GM12878 (cell line): ENCODE measurements at regions not wholly inside any gene's neighbourhood (a gene's known extent, or its start where the extent isn't known, plus 50 kb on each side); places are given as distances from the start of the nearest gene placed in this dataset.

Source experiments
- ATAC-seq: fragments of 200-7000 bp; cut with Tn5 transposase; 3 replicates; pipeline ENCODE4 v1.9.1; 2020; ENCODE audit warnings: mild to moderate bottlenecking, moderate library complexity
- BruUV-seq: library from RNA; stranded (reverse); fragments of 400-500 nt; replicated peaks from 2 replicates; lab custom pipeline; 2021; lab: Mats Ljungman, UMichigan
- CTCF ChIA-PET: fragments of 300-600 bp; sonication (Branson Sonifier 250); formaldehyde crosslinking; extraction: SDS; loops from one replicate; lab custom pipeline; 2021; ENCODE audit warnings: inconsistent platforms; lab: Yijun Ruan, JAX
- POLR2A ChIA-PET: fragments of 350-600 bp; formaldehyde crosslinking; extraction: SDS; loops from one replicate; lab custom pipeline; 2021; ENCODE audit warnings: inconsistent platforms; lab: Charles Lee
- RAD21 ChIA-PET: fragments of 300-600 bp; sonication (Branson Sonifier 250); formaldehyde crosslinking; loops from one replicate; lab custom pipeline; 2023; ENCODE audit warnings: antibody characterized with exemption; ENCODE audit not compliant: unreplicated experiment; lab: Charles Lee
- SMC1A ChIA-PET: fragments of 300-600 bp; sonication (Branson Sonifier 250); formaldehyde crosslinking; loops from one replicate; lab custom pipeline; 2023; ENCODE audit not compliant: unreplicated experiment, uncharacterized antibody; lab: Charles Lee
- DNase-seq: peaks from one replicate; pipeline ENCODE4 v3.0.0-alpha.2; 2011; ENCODE audit warnings: low read depth, low spot score
- FAIRE-seq: peaks from 3 replicates; lab custom pipeline; 2011; peaks lifted over from hg19 to GRCh38; lab: Jason Lieb, UNC
- H2AFZ ChIP-seq: 2 replicates; pipeline ENCODE4 v1.6.0; 2011; ENCODE audit warnings: low read depth, low read length, control low read depth; ENCODE audit not compliant: control insufficient read depth
- H3K27ac ChIP-seq: 2 replicates; pipeline ENCODE4 v1.5.1; 2011; ENCODE audit warnings: control low read depth; ENCODE audit not compliant: control insufficient read depth, insufficient read depth
- H3K27me3 ChIP-seq, 2 experiments: replicated peaks in 1 of 2; 2 replicates each; pipeline versions ENCODE4 v1.6.0 to v1.6.1; 2011; ENCODE audit warnings: low read length in 1 of 2; ENCODE audit not compliant: control insufficient read depth in 2 of 2, insufficient read depth in 2 of 2
- H3K36me3 ChIP-seq, 2 experiments: 2 replicates each; pipeline ENCODE4 v1.5.1; 2011; ENCODE audit warnings: low read length in 1 of 2; ENCODE audit not compliant: control insufficient read depth in 2 of 2, insufficient read depth in 2 of 2
- H3K4me1 ChIP-seq: 2 replicates; pipeline ENCODE4 v1.6.1; 2011; ENCODE audit warnings: mild to moderate bottlenecking, low read length, moderate library complexity, mixed read lengths; ENCODE audit not compliant: control insufficient read depth, insufficient read depth
- H3K4me2 ChIP-seq: 2 replicates; pipeline ENCODE4 v1.6.0; 2011; ENCODE audit warnings: control low read depth; ENCODE audit not compliant: control insufficient read depth, insufficient read depth
- H3K4me3 ChIP-seq: fragments of 200-600 bp; sonication (generic); 2 replicates; pipeline ENCODE4 v1.5.1; 2016
- H3K79me2 ChIP-seq: 2 replicates; pipeline ENCODE4 v1.6.0; 2011; ENCODE audit warnings: low read length; ENCODE audit not compliant: control insufficient read depth, insufficient read depth
- H3K9ac ChIP-seq: 2 replicates; pipeline ENCODE4 v1.8.0; 2011; ENCODE audit warnings: low read length, control low read depth, mixed read lengths; ENCODE audit not compliant: control insufficient read depth, insufficient read depth
- H3K9me3 ChIP-seq: replicated peaks from 3 replicates; pipeline ENCODE4 v1.5.1; 2011; ENCODE audit warnings: mild to moderate bottlenecking, low read length; ENCODE audit not compliant: control insufficient read depth, insufficient read depth
- H4K20me1 ChIP-seq: 2 replicates; pipeline ENCODE4 v1.6.0; 2011; ENCODE audit not compliant: control insufficient read depth, insufficient read depth
- CEBPZ ChIP-seq: fragments of 150-350 bp; IDR thresholded peaks from 2 replicates; pipeline ENCODE4 v1.6.1; 2016; ENCODE audit warnings: low read depth, low read length
- CHD1 ChIP-seq: IDR thresholded peaks from 2 replicates; pipeline ENCODE4 v1.6.1; 2012; ENCODE audit warnings: low read depth, low read length, improper control_type of control experiment
- CREB1 ChIP-seq: IDR thresholded peaks from 2 replicates; pipeline ENCODE4 v1.6.1; 2012; ENCODE audit warnings: low read depth, mild to moderate bottlenecking, inconsistent platforms
- NR2C1 ChIP-seq: fragments of 450-650 bp; IDR thresholded peaks from 2 replicates; pipeline ENCODE4 v1.6.1; 2017; ENCODE audit warnings: antibody characterized with exemption, mild to moderate bottlenecking, moderate library complexity
- PRDM15 ChIP-seq: fragments of 450-650 bp; formaldehyde crosslinking; IDR thresholded peaks from 2 replicates; pipeline ENCODE4 v1.4.0; 2020; ENCODE audit warnings: mild to moderate bottlenecking, moderate library complexity
- RCOR1 ChIP-seq: conservative IDR thresholded peaks from 2 replicates; pipeline ENCODE4 v1.6.1; 2012; ENCODE audit warnings: low read depth, low read length, improper control_type of control experiment
- SREBF2 ChIP-seq: IDR thresholded peaks from 2 replicates; pipeline ENCODE4 v1.6.1; 2012; ENCODE audit warnings: mild to moderate bottlenecking, low read length
- WGBS: methylation state at CpG from one replicate; pipeline ENCODE4 v1.1.6; 2016; ENCODE audit warnings: low lambda C conversion rate; ENCODE audit not compliant: insufficient replicate concordance, insufficient coverage; ENCODE audit errors: missing lambda C conversion rate; 5-methylcytosine and 5-hydroxymethylcytosine counted together
- in situ Hi-C: fragments of 300-500 bp; cut with MboI; formaldehyde crosslinking; loops from 9 replicates; pipeline ENCODE4 v1.14.3; 2018; ENCODE audit warnings: mixed read lengths
- intact Hi-C: fragments of 100-400 bp; cut with micrococcal nuclease; formaldehyde crosslinking; loops from one replicate; pipeline ENCODE4 v1.14.2; 2022; ENCODE audit not compliant: unreplicated experiment

GRCh38 chr14:81772381-81772780, 238.7 kb upstream of the SEL1L start:
- Histone ChIP-seq H2AFZ (no peak overlapping the region), H3K79me2 (no peaks in the 10 kb centered on the region), H3K9ac (no peak overlapping the region), H3K4me3 (no peak overlapping the region), H4K20me1 (no peaks in the 10 kb centered on the region), H3K27ac (no peak overlapping the region), H3K4me1 (no peaks in the 10 kb centered on the region), H3K4me2 (no peak overlapping the region), H3K36me3 (no peaks in the 10 kb centered on the region), H3K9me3 (no peaks in the 10 kb centered on the region), H3K27me3 (no peaks in the 10 kb centered on the region)
- in situ Hi-C loops (no loop called here), intact Hi-C loops (no loop called here)
- DNase-seq (no peak), ATAC-seq (no peak), FAIRE-seq (no peak)
- CTCF ChIA-PET: interaction anchor here (1.3 kb wide), 1 partner anchor 104 kb away, joined by 4 read pairs; no protein-coding TSS in a partner anchor
- POLR2A ChIA-PET: no interaction called here
- RAD21 ChIA-PET: no interaction called here
- BruUV-seq: no TSS peak
- no peak for TF ChIP-seq CHD1
- no peak for TF ChIP-seq SREBF2
- no peak for TF ChIP-seq CEBPZ
- no peak for TF ChIP-seq PRDM15 (CRISPR knock-in tag)
- no peak for TF ChIP-seq RCOR1
- no peak for TF ChIP-seq CREB1
- TF ChIP-seq NR2C1: no peak
- SMC1A ChIA-PET: interaction anchor here (0.6 kb wide), 1 partner anchor 93 kb away, joined by 5 read pairs; no protein-coding TSS in a partner anchor
- WGBS: 0% methylated on average over 1 of the region's 1 CpG
